Astrocyte of the cerebellum (primary cell): ENCODE measurements at regions not wholly inside any gene's neighbourhood (a gene's known extent, or its start where the extent isn't known, plus 50 kb on each side); places are given as distances from the start of the nearest gene placed in this dataset.
A peak's percentile ranks its signal among the peaks of the same experiment; 100 is the strongest.

Experiments
- DNase-seq: peaks from one replicate; pipeline ENCODE4 v3.0.0-alpha.2; 2011; ENCODE audit warnings: low read depth
- H3K4me3 ChIP-seq: 2 replicates; pipeline ENCODE4 v1.5.1; 2011; ENCODE audit warnings: mild to moderate bottlenecking, low read depth, low read length, moderate library complexity
- in situ Hi-C: cut with HindIII; loops from 2 replicates; pipeline ENCODE4 v1.10.0; 2017; ENCODE audit warnings: low sequenced_read_pairs
- TF ChIP-seq, protein P1 (sequence below): IDR thresholded peaks from 2 replicates; pipeline ENCODE4 v1.5.1; 2012; ENCODE audit warnings: low read length, low read depth, moderate library complexity, mild to moderate bottlenecking; ENCODE audit errors: missing control alignments

GRCh38 chr4:84238247-84239090 lies 260.6 kb downstream of the NKX6-1 start:
- in situ Hi-C loops, result no loop called here
- peak; percentile 27 for DNase-seq
- H3K4me3 ChIP-seq, result no peak overlapping the region
- TF ChIP-seq, protein P1, sequence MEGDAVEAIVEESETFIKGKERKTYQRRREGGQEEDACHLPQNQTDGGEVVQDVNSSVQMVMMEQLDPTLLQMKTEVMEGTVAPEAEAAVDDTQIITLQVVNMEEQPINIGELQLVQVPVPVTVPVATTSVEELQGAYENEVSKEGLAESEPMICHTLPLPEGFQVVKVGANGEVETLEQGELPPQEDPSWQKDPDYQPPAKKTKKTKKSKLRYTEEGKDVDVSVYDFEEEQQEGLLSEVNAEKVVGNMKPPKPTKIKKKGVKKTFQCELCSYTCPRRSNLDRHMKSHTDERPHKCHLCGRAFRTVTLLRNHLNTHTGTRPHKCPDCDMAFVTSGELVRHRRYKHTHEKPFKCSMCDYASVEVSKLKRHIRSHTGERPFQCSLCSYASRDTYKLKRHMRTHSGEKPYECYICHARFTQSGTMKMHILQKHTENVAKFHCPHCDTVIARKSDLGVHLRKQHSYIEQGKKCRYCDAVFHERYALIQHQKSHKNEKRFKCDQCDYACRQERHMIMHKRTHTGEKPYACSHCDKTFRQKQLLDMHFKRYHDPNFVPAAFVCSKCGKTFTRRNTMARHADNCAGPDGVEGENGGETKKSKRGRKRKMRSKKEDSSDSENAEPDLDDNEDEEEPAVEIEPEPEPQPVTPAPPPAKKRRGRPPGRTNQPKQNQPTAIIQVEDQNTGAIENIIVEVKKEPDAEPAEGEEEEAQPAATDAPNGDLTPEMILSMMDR, result peak; percentile 29

DNA sequence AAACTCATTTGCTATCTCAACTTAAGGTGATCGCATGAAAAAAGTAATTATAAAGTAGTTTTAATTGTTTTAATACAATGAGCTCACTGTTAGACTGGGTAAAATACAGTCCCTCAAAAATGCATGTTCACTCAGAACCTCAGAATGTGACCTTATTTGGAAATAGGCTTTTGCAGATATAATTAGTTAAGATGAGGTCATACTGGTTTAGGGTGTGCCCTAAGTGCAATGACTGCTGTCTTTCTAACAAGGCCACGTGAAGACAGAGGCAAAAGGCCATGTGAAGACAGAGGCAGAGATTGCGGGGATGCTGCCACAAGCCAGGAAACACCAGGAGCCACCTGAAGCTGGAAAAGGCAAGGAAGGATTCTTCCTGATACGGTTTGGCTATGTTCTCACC lies 262.1 kb downstream of the NKX6-1 start:
- no peak overlapping the region for H3K4me3 ChIP-seq
- DNase-seq, result no peak
- in situ Hi-C loops, result no loop called here
- TF ChIP-seq, protein P1, result no peak

GRCh38 chr4:84235126-84235944 lies 263.8 kb downstream of the NKX6-1 start:
- in situ Hi-C loops, result no loop called here
- TF ChIP-seq, protein P1, result no peak
- DNase-seq, result no peak
- no peak overlapping the region for H3K4me3 ChIP-seq

DNA sequence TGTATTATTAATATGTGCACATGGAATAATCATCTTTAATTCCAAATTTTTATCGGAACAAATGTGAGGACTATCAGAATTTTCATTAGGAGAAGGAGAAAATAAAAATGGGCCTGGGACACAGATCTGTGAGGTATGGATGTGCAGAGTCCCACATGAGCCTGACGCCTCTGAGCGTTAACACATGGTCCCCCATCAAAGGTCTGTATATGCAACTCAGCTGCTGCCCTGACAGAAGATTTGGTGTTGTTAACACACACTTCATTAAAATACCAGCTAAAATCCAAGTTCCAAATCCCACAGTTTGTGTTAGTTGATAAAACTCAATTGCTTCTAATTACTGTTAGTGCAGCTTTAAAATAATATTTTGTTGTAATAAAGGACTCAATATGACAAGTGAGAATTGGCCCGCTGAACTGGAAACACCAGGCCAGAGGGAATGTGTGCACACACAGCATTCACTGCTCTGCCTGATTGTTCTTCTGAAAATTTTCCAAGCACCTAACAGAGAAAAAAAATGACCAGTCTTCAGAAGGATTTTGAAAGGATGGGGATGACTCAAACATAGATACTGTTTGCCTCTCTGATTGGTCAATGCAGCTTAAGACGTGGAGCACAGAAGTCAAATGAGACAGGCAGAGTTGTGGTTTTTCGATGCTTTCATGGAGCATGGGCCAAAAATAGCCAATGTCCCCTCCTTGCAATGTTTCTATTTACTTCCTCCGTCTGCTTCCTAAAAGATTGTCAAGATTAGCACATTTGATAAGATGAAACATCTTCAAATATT lies 266.6 kb downstream of the NKX6-1 start:
- no peak overlapping the region for H3K4me3 ChIP-seq
- TF ChIP-seq, protein P1, result no peak
- in situ Hi-C loops, result no loop called here
- DNase-seq, result no peak

DNA sequence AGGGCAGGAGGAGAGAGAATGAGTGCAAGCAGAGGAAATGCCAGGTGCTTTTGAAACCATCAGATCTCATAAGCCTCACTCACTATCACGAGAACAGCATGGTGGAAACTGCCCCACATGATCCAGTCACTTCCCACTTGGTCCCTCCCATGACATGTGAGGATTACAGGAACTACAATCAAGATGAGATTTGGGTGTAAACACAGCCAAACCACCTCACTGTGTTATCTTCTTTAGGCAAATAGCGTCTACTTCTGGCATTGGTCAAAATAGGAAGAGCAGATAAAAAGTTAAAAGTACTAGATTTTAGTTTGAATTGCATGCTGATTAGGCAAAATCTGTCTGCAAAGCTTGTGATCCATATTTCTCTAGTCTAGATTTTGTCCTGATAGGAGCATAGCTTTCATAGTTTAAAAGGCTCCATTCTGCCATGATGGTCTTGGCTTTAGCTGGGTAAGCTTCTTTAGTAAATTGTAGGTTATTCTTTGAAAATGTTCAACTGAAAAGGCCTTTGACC lies 267.5 kb downstream of the NKX6-1 start:
- TF ChIP-seq, protein P1, result no peak

GRCh38 chr4:84224522-84224921 lies 274.6 kb downstream of the NKX6-1 start:
- in situ Hi-C loops, result no loop called here
- TF ChIP-seq, protein P1, result no peak
- no peak overlapping the region for H3K4me3 ChIP-seq
- DNase-seq, result no peak

More for the DNA sequence above, 267.5 kb downstream of the NKX6-1 start:
- no peak for DNase-seq
- in situ Hi-C loops, result no loop called here
- H3K4me3 ChIP-seq, result no peak overlapping the region
